Frontal cortex (tissue), 3 donors: ENCODE measurements at regions not wholly inside any gene's neighbourhood (a gene's known extent, or its start where the extent isn't known, plus 50 kb on each side); places are given as distances from the start of the nearest gene placed in this dataset.

Experiments
- DNase-seq, 2 donors: peaks; one replicate each; pipeline ENCODE4 v3.0.0; 2012; ENCODE audit warnings: low spot score in 2 of 2
- FAIRE-seq: peaks from 2 replicates; lab custom pipeline; 2012; peaks lifted over from hg19 to GRCh38; lab: Jason Lieb, UNC
- donor health status: control.
- donor health status: control.
- donor health status: control.

GRCh38 chr18:22355598-22355997 lies 62.1 kb downstream of the CTAGE1 start:
- FAIRE-seq (no peak), DNase-seq (no peak)

- DNase-seq (no peak), FAIRE-seq (no peak)
Observed at GRCh38 chr18:22355069-22355468, 62.6 kb downstream of the CTAGE1 start.

GRCh38 chr18:22349966-22350365 lies 67.7 kb downstream of the CTAGE1 start:
- FAIRE-seq (no peak), DNase-seq (no peak)

- no peak for FAIRE-seq
Observed at GRCh38 chr18:22349317-22349898, 68.3 kb downstream of the CTAGE1 start.

GRCh38 chr18:22348521-22349316 lies 69.0 kb downstream of the CTAGE1 start:
- FAIRE-seq (no peak), DNase-seq (no peak)

More at GRCh38 chr18:22349317-22349898, 68.3 kb downstream of the CTAGE1 start:
- DNase-seq, result no peak

GRCh38 chr18:22347606-22348511 lies 69.9 kb downstream of the CTAGE1 start:
- FAIRE-seq, result no peak
- DNase-seq, result no peak

GRCh38 chr18:22346953-22347605 lies 70.6 kb downstream of the CTAGE1 start:
- DNase-seq (no peak), FAIRE-seq (no peak)

- FAIRE-seq (no peak), DNase-seq (no peak)
Observed at GRCh38 chr18:22346401-22346952, 71.2 kb downstream of the CTAGE1 start.

- DNase-seq, result no peak
- FAIRE-seq, result no peak
Observed at GRCh38 chr18:22345718-22346117, 72.0 kb downstream of the CTAGE1 start.

- FAIRE-seq (no peak), DNase-seq (no peak)
Observed at GRCh38 chr18:22344908-22345670, 72.6 kb downstream of the CTAGE1 start.

- DNase-seq, result no peak
Observed at GRCh38 chr18:22344445-22344844, 73.3 kb downstream of the CTAGE1 start.

GRCh38 chr18:22343613-22344012 lies 74.1 kb downstream of the CTAGE1 start:
- no peak for DNase-seq
- FAIRE-seq, result no peak

More at GRCh38 chr18:22344445-22344844, 73.3 kb downstream of the CTAGE1 start:
- FAIRE-seq, result no peak

GRCh38 chr18:22342625-22343024 lies 75.1 kb downstream of the CTAGE1 start:
- DNase-seq, result no peak

GRCh38 chr18:22340331-22340730 lies 77.4 kb downstream of the CTAGE1 start:
- FAIRE-seq (no peak), DNase-seq (no peak)

More at GRCh38 chr18:22342625-22343024, 75.1 kb downstream of the CTAGE1 start:
- no peak for FAIRE-seq

GRCh38 chr18:22339913-22340312 lies 77.8 kb downstream of the CTAGE1 start:
- DNase-seq, result no peak
- FAIRE-seq, result no peak

- DNase-seq (no peak), FAIRE-seq (no peak)
Observed at GRCh38 chr18:22337833-22338232, 79.9 kb downstream of the CTAGE1 start.

GRCh38 chr18:22337306-22337705 lies 80.4 kb downstream of the CTAGE1 start:
- FAIRE-seq (no peak), DNase-seq (no peak)

GRCh38 chr18:22336406-22336805 lies 81.3 kb downstream of the CTAGE1 start:
- no peak for FAIRE-seq

GRCh38 chr18:22335731-22336198 lies 82.0 kb downstream of the CTAGE1 start:
- FAIRE-seq, result no peak

More at GRCh38 chr18:22336406-22336805, 81.3 kb downstream of the CTAGE1 start:
- DNase-seq, result no peak

More at GRCh38 chr18:22335731-22336198, 82.0 kb downstream of the CTAGE1 start:
- no peak for DNase-seq
